Left renal pelvis (tissue), 4 donors: ENCODE measurements at regions not wholly inside any gene's neighbourhood (a gene's known extent, or its start where the extent isn't known, plus 50 kb on each side); places are given as distances from the start of the nearest gene placed in this dataset.
A peak's percentile ranks its signal among the peaks of the same experiment; 100 is the strongest.
"Not testable (repeated sequence)": the region's sequence is repeated elsewhere in the genome, so short reads cannot be mapped to it uniquely, and the experiment has no call there.

Experiments used
- DNase-seq, 4 donors: peaks; one replicate each; pipeline ENCODE4 v3.0.0-alpha.2; 2013; ENCODE audit warnings: low read depth in 4 of 4, low spot score in 3 of 4

DNA sequence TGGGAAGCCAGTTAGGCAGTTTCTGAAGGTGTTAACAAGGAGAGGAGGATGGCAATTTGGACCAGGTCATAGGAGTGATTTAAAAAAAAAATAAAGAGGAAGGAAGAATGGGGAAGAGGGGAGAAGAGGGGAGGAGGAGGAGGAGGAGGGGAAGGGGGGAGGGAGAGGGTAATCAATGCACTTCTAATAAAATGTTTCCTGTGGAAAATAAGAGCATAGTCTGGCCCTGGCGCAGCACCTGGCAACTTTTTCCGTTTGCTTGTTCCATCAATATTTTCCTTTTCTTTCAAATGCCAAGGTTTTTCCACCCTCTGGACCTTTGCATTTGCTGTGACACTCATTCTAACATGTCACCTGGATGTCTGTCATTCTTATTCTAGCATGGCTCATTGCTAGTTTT lies 308.2 kb downstream of the PPP1R3A start:
- no peak for DNase-seq

GRCh38 chr7:113608782-113609181 lies 310.0 kb downstream of the PPP1R3A start:
- DNase-seq: no peak

GRCh38 chr7:113606325-113606724 lies 312.5 kb downstream of the PPP1R3A start:
- no peak for DNase-seq

DNA sequence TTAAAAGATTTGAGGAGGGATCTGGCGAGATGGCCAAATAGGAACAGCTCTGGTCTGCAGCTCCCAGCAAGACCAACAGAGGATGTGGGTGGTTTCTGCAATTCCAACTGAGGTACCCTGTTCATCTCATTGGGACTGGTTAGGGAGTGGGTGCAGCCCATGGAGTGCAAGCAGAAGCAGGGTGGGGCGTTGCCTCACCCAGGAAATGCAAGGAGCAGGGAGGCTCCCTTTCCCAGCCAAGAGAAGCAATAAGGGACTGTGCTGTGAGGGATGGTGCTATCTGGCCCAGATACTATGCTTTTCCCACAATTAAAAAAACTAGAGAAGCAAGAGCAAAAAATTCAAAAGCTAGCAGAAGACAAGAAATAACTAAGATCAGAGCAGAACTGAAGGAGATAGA lies 318.4 kb downstream of the PPP1R3A start:
- not testable (repeated sequence) for DNase-seq

- DNase-seq: not testable (repeated sequence)
These were observed 325.4 kb downstream of the PPP1R3A start for GRCh38 chr7:113593455-113593854.

DNA sequence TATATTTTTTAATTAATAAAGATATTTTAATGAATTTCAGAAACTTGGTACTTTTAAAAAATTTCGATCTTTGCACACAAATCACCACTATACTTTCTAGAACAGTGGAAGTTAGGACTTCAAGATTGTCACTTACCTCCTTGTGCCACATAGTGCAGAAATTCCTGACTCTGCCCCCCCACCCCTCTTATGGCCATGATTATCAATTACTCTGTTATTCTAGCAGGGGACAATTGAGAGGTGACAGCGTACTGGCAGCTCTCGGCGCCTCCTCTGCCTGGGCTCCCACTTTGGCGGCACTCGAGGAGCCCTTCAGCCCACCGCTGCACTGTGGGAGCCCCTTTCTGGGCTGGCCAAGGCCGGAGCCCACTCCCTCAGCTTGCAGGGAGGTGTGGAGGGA lies 325.9 kb downstream of the PPP1R3A start:
- not testable (repeated sequence) for DNase-seq

GRCh38 chr7:113582471-113582870 lies 336.3 kb downstream of the PPP1R3A start:
- DNase-seq: no peak

DNA sequence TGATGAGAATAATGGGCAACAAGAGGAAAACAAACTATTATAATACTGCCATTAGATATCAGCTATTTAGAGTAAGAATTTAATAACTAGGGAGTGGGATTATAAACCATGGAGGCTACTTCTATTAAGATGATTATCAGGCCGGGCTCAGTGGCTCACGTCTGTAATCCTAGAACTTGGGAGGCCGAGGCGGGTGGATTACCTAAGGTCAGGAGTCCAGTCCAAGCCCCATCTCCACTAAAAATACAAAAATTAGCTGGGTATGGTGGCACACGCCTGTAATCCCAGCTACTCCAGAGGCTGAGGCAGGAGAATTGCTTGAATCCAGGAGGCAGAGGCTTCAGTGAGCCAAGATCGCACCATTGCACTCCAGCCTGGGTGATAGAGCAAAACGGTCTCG lies 355.6 kb downstream of the PPP1R3A start:
- not testable (repeated sequence) for DNase-seq

DNA sequence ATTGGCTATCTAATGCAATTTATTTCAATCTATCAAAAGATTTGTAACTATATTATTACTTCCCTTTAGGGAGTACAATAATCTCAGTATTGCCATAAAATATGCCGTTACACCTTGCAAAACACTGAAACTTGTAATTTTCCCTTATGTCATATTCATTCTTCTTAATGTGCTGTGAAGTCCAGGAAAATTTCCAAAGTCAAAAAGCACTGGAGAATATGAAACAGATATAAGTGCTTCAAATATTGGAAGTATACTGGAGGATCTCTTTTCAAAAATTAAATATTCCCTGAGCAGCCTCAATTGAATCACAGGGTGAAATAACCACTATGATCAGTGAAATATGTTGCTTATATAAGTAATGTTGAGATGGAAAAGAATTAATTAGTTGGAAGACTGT lies 356.0 kb downstream of the PPP1R3A start:
- no peak for DNase-seq

GRCh38 chr7:113562242-113562641 lies 356.6 kb downstream of the PPP1R3A start:
- no peak for DNase-seq

- no peak for DNase-seq
These were observed 357.4 kb downstream of the PPP1R3A start for GRCh38 chr7:113561446-113561845.

GRCh38 chr7:113550966-113551365 lies 367.8 kb downstream of the PPP1R3A start:
- DNase-seq: no peak

- no peak for DNase-seq
These were observed 370.2 kb downstream of the PPP1R3A start for GRCh38 chr7:113548561-113548960.

GRCh38 chr7:113548137-113548536 lies 370.7 kb downstream of the PPP1R3A start:
- no peak for DNase-seq

GRCh38 chr7:113521468-113521867 lies 397.3 kb downstream of the PPP1R3A start:
- DNase-seq: no peak

DNA sequence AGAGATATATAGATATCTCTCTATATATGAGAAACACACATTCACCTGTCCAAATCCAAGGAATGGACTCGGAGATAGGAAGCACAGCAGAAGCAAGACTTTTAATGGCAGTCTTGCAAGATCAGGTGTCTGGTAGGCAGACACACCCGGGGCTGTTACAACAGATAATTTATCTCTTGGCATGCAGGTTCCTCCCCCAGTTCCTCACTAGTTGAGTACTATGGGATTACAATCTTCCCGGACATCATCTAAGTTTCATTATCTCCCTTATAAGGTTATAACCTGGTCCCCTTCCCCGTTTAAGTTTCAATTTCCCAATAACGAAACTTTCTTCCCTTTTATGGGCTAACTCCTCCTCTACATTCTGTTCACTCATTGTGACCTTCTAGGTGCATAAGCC lies 399.3 kb downstream of the PPP1R3A start:
- peak in 1 of 4 donors; percentile 3 for DNase-seq

DNA sequence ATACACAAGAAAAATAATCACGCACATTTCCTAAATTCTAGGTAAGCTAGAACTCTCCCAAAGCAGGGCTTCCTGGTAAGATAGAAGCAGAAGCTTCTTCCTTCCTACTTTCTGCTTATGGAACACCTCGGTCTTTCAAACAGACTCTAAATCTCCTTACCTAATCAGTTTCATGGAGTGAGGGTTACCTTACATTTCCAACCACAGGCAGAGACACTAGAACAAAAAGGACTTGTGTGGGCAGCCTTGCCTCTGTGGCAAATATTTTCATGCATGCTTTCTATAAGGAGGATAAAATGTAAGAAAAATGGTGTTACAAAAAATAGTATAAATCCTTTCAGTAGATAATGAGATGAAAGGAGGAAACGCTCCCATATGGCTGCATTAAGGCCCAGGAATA lies 386.3 kb upstream of the SMIM30 start:
- no peak for DNase-seq

DNA sequence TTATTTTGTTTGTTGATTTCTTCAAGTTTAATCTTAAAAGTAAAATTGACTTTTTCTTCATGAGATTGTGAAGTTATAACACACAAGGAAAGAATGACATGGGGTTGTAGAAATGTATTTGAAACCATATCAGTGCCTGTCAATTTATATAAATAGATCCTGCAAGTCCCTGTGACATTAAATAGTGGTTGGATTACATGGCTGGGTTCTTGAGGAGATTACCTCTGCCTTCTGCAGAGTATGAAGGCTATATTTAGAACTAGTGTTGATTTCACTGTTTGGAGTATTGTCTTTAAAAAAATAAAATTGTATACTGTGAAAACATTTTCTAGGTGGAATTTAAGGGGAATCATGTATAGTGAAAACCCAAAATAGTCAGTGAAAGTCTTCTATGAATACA lies 385.8 kb upstream of the SMIM30 start:
- DNase-seq: no peak

DNA sequence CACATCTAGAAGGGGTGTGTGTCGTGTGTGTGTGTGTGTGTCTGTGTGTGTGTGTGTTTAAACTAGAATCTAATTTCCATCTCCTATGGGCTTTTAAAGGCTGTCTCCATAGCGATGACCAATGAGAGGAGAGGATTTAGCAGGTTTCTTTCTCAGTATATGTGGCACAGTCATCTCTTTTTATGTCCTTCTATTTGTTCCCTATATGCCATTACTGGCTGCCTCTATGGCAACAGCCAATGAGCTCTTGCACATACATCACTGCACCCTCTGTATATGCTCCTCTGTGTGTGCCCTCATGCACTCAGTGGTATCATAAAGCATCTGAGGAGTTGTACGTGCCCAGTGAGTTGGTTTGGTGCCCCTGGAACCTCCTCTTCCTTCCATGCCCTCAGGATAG lies 378.2 kb upstream of the SMIM30 start:
- not testable (repeated sequence) for DNase-seq

GRCh38 chr7:113494797-113495566 lies 376.6 kb upstream of the SMIM30 start:
- not testable (repeated sequence) for DNase-seq

GRCh38 chr7:113491305-113491704 lies 373.0 kb upstream of the SMIM30 start:
- no peak for DNase-seq

GRCh38 chr7:113487925-113488731 lies 369.8 kb upstream of the SMIM30 start:
- DNase-seq: no peak
